ENCODE measurements at regions not wholly inside any gene's neighbourhood (a gene's known extent, or its start where the extent isn't known, plus 50 kb on each side); places are given as distances from the start of the nearest gene placed in this dataset.
A peak's percentile ranks its signal among the peaks of the same experiment; 100 is the strongest.

DNA sequence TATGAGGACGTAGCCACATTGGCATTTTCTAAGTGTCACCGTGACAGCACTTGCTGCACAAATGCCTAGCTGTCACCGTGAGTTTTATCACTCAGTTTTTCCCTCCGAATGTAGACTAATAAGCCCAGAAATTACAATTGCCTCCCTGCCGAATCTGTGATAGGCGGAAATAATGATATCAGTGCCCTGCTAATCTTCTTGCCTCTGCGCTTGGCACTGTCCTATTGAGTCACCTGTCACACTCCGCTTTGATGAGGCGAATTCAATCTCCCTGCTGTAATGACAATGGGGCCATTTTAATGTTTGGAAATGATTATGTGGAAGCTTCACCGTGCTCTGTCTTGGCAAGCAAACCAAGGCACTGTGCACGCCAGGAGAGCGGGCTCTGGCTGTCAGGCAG, 112.8 kb downstream of the LINC00237 start:
- DNase-seq (ENCODE audit: low spot score), result no peak
- FAIRE-seq, result no peak

GRCh38 chr20:20992686-20993360, 113.3 kb downstream of the LINC00237 start:
- FAIRE-seq (no peak), DNase-seq (ENCODE audit: low spot score) (no peak)

DNA sequence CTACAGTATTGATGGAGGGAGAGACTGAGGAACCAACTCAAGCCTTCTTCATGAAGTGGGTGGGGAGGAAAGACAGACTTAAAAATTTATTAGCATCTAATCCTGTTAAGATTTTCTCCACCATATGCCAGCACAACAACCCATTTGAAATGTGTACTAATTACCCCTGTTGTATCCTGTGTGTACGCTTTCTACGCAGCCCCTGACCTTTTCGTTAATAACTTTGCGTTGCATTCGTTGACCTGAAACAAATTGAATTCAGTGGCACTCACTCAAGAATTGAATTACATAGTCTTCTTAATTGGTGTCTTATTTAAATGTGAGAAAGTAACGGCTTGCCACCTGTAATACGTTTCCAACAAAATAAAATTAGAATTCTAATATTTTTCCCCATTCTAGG, 113.9 kb downstream of the LINC00237 start:
- DNase-seq (ENCODE audit: low spot score) (no peak), FAIRE-seq (no peak)

- DNase-seq (ENCODE audit: low spot score), result no peak
- no peak for FAIRE-seq
These were observed 117.1 kb downstream of the LINC00237 start for GRCh38 chr20:20989081-20989480.

DNA sequence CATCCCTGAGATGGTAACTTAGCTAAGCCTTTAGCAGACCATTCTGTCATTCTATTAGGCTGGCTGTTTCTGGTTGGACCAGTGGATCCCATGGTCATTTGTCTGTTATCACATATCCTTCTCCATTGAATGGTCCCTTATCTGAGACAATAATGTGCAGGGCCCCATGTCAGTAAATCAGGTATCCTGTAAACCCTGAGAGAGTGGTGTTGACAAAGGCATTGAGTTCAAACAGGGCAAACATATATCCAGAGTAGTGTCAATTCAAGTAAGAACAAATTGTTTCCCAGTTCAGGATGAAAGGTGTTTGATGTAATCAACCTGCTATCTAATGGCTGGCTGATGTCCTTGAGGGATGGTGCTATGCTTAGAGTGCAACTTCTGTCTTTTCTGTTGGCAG, 126.2 kb downstream of the LINC00237 start:
- no peak for FAIRE-seq

DNA sequence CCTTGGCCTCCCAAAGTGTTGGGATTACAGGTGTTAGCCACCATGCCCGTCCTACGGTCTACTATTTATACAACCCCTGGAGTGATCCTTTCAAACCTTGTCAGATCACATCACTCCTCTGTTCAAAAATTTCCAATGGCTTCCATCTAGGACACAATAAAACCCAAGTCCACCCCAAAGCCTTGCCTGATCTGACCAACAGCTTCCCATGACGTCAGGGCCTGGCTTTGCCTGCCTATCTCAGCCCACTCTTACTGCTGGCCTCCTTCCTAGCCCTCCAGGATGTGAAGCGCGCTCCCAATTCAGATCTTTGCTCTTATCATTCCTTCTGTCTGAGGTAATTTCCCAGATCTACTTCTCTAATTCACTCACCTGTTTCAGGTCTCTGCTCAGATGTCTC, 128.4 kb downstream of the LINC00237 start:
- FAIRE-seq (no peak), DNase-seq (ENCODE audit: low spot score) (no peak)

More for the DNA sequence above, 126.2 kb downstream of the LINC00237 start:
- DNase-seq (ENCODE audit: low spot score), result no peak

- DNase-seq (ENCODE audit: low spot score) (no peak), FAIRE-seq (no peak)
These were observed 133.7 kb downstream of the LINC00237 start for GRCh38 chr20:20972490-20972889.

- FAIRE-seq, result no peak
- no peak for DNase-seq (ENCODE audit: low spot score)
These were observed 134.3 kb downstream of the LINC00237 start for GRCh38 chr20:20971810-20972209.

- no peak for DNase-seq (ENCODE audit: low spot score)
- FAIRE-seq, result no peak
These were observed 135.3 kb downstream of the LINC00237 start for GRCh38 chr20:20970841-20971240.

DNA sequence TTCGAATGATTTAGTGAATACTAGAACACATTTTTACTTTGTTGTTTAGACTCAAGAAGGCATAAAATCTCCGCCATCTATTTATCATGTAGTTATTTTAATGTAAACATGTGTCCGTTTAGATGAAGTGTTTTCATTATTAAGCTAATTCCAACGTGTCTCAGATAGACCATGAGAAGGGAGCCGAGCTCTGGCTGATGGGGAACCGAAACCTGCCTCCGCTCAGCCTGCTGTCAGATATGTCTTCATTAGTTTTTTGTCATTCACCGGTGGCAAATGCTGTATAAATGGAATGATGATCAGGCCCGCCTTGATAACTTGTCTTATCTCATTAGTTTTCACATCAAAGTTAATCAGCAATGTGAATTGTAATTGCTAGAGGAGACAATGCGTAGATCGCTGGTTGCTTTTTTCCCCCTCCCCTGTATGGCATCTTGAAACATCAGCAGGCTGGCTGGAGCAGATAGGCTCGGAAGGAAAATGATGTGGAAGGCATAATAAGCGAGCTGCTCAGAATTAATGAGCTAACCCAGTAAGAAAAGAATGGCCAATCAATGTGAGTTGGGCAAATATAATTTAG, 136.4 kb downstream of the LINC00237 start:
- FAIRE-seq, result no peak
- DNase-seq (ENCODE audit: low spot score), result no peak

GRCh38 chr20:20967564-20968184, 138.5 kb downstream of the LINC00237 start:
- DNase-seq (ENCODE audit: low spot score) (no peak), FAIRE-seq (no peak)

DNA sequence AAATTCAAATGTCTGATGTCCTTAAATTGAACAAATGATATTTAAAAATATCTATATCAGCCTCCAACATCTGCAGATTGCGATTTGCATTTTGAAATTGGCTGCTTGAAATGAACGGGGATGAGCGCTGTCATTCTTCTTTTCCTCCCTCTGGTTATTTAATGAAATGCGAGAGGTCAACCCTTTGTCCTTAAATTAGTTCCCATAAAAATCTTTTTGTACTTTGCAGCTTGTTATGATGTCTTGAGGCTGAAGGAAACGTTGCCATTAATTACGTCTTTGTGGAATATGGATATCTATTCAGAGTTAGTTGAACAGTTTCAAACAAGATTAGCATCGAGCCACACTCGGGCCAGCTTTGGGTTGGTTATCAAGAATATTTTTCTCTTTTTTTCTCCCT, 140.0 kb downstream of the LINC00237 start:
- FAIRE-seq, result no peak

GRCh38 chr20:20959031-20959755, 147.0 kb downstream of the LINC00237 start:
- FAIRE-seq, result no peak
- DNase-seq (ENCODE audit: low spot score), result no peak

More for the DNA sequence above, 140.0 kb downstream of the LINC00237 start:
- DNase-seq (ENCODE audit: low spot score), result no peak

DNA sequence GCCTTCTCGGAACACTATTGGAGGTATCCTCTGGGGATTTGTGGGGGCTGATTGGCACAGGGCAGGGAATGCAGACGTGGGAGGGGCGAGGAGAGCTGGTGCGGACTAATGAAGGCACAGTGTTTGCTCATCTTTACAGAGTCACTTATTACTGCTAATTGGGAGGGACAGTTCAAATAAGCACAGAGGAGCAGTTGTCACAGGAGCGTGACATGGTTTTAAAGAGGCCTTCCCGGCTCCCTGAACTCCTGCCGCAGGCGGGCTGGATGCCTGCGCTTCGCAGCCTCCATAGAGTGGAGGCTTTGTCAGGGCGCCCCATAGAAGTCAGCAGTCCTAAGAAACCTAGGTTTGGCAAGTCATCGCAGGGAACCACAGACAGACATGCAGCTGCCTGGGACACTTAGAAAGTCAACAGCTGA, 149.6 kb downstream of the LINC00237 start:
- DNase-seq (ENCODE audit: low spot score) (no peak), FAIRE-seq (no peak)

DNA sequence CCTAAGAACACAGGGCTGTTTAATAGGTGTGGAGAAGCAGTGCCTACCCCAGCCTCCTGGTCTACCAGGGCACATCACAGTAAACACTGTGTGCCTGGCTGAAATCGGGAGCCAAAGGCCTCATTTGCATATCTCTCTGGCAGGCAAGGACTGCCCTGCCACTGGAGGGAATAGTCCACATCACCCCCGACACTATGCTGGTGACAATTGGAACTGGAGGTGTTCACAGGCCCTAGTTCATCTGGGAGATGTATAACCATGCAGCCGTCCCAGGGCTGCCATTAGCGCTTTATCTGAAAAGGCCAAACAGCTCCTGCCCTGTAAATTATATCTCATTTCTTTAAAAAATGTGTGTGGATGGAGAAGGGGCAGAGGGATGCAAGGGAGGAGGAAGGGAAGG, 150.3 kb downstream of the LINC00237 start:
- DNase-seq (ENCODE audit: low spot score) (no peak), FAIRE-seq (no peak)

DNA sequence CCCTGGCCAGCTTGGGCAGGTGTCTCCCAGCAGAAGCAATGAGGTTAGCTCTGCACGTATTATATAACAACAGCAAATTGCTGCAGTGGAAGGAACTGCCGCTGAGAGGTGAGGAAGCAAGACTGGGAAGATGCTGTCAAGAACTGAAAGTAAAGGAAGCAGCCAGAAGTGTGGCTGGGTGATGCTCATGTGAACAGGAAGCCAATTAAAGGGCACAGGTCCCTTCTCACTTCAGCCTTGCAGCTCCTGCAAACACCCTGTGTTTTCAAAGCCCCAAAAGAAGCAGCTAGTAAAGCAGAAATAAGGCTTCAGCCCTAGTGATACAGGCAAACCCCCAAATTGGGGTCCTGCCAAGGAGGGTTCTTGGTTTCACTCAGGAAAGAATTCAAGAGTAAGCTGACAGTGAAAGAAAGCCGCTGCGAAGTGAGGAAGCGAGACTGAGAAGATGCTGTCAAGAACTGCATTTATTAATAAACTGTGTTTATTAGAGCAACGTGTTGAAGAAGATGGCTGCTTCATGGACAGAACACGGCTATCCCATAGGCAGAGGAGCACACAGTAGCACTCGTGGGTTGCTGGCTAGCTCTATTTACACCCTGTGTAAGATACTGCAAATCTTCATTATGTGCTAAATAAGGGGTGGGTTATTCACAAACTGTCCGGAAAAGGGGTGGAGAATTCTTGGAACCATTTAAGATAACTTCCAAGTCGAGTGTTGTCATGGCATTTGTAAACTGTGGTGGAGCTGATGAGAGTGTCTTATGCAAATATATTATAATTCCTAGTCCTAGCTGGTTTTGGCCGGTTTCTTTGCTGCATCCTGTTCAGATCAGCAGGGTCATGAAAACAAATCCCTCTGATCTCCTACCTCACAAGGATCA, 152.2 kb downstream of the LINC00237 start:
- no peak for DNase-seq (ENCODE audit: low spot score)

DNA sequence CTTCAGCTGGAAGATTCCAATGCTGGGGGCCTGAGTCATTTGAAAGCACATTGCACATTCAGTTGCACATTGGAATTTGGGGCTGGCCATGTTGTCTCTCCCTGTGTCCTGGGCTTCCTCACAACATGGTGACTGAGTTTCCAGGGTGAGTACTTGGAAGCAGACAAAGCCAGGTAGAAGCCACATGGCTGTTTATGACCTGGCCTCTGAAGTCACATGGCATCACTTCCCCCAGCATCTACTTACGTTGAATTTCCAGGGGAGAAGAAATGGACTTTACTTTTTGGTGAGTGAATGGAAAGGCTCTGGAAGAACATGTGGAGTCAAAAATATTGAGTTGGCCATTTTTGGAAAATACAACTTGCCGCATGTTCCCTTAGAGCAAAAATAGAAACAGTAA, 155.5 kb downstream of the LINC00237 start:
- DNase-seq (ENCODE audit: low spot score), result no peak
- no peak for FAIRE-seq

More for the DNA sequence above, 152.2 kb downstream of the LINC00237 start:
- FAIRE-seq, result no peak

- no peak for FAIRE-seq
- peak; percentile 16 for DNase-seq (ENCODE audit: low spot score)
These were observed 159.9 kb downstream of the LINC00237 start for GRCh38 chr20:20946122-20946759.

GRCh38 chr20:20941468-20941889, 164.7 kb downstream of the LINC00237 start:
- DNase-seq (ENCODE audit: low spot score) (no peak), FAIRE-seq (no peak)

DNA sequence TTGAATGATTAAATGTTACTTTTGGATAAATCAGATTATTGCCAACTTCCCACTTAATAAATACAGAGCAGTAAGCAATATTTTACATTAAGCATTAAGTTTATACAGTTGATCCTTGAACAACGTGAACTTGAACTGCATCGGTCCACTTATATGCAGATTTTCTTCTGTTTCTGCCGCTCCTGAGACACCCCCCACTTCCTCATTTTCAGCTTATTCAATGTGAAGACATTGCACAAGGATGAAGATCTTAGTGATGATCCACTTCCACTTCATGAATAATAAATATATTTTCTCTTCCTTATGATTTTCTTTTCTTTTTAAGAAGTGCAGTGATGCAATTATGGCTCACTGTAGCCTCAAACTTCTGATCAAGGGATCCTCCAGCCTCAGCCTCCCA, 167.2 kb downstream of the LINC00237 start:
- FAIRE-seq, result no peak
- no peak for DNase-seq (ENCODE audit: low spot score)

GRCh38 chr20:20938599-20938998, 167.6 kb downstream of the LINC00237 start:
- DNase-seq (ENCODE audit: low spot score), result no peak
- no peak for FAIRE-seq

All from urothelium cell line (cell line).